HG02571 (cell line): ENCODE measurements at regions not wholly inside any gene's neighbourhood (a gene's known extent, or its start where the extent isn't known, plus 50 kb on each side); places are given as distances from the start of the nearest gene placed in this dataset.
"Not testable (repeated sequence)": the region's sequence is repeated elsewhere in the genome, so short reads cannot be mapped to it uniquely, and the experiment has no call there.

Experiments
- ATAC-seq: cut with Tn5 transposase; IDR thresholded peaks from one replicate; pipeline ENCODE4 v1.9.1; 2021; ENCODE audit warnings: mild to moderate bottlenecking, moderate library complexity; ENCODE audit not compliant: unreplicated experiment

DNA sequence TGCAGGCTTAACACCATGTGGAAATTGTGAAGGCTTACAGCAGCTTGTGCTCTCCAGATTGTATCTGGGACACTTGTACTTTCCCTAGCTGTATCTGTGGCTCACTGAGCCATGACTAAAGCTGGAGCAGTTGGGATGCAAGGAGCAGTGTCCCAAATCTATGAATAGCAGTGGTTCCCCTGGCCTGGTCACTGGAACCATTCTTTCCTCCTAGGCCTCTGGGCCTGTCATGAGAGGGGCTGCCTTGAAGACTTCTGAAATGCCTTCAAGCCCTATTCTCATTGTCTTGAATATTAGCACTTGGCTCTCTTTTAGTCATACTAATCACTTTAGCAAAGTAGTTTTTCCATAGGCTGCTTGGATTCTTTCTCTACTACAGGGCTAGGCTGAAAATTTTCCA, 186.8 kb upstream of the LRATD1 start:
- ATAC-seq, result no peak

DNA sequence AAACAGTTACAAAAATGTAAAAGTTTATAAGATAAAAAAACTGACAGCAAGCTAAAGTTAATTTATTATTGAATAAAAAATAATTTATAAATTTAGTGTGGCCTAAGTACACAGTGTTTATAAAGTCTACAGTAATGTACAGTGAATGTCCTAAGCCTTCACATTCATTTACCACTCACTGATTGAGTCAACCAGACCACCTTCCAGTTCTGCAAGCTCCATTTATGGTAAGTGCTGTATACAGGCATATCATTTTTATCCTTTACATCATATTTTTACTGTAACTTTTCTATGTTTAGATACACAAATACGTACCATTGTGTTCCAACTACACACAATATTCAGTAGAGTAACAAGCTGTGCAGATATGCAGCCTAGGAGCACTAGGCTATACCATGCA, 184.2 kb upstream of the LRATD1 start:
- ATAC-seq, result no peak

- no peak for ATAC-seq
Measured at GRCh38 chr2:14451312-14451711, 181.2 kb upstream of the LRATD1 start.

DNA sequence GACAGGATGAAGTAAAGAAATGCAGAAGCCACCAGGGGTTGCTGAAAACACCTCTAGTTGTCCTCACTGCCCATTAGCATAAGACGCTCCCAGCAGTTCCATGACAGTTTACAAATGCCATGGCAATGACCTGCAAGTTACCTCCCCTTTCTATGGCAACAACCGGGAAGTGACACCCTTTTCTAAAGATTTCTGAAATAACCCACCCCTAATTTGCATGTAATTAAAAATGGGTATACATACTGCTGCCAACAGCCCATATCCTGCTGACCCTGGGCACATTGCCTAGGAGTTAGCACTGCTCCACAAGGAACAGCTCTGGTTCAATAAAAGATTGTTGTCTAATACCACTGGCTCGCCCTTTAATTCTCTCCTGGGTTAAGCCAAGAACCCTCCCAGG, 178.3 kb upstream of the LRATD1 start:
- ATAC-seq, result no peak

DNA sequence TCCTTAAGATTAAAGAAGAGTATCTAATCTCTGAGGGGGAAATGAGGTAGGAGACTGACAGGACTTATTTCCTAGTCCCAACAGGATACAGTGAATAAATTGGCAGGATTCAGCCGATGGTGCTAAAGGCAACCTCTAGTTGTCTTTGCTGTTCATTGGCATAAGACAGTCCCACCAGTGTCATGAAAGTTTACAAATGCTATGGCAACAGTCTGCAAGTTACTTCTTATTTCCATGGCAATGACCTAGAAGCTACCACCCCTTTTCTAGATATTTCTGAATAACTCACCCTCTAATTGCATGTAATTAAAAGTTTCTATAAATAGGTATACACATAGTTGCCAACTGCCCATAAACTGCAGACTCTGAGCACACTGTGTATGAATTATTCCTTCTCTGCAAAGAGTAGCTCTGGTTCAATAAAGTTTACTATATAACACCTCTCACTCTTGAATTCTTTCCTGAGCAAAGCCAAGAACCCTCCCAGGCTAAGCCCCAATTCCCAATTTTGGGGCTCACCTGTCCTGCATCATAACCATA, 172.7 kb upstream of the LRATD1 start:
- no peak for ATAC-seq

- ATAC-seq, result no peak
Measured at GRCh38 chr2:14475994-14476393, 156.5 kb upstream of the LRATD1 start.

DNA sequence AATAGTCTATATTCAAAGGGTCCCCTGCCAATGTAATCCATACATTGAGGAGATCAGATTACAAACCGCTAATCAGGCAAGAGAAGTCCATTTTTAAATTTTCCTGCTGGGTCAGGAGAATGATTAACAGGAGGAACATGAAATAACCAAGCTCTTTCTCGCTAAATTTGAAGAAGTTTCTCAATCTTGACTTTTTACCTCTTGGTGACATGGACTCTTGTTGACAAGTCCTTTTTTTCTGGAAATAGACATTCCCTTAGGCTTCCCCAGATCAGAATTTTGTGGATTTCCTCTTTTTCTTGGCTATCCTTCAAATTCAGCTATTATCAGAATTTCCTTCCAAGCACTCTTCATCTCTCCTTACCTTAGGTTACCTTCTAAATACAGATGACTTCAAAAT, 153.0 kb upstream of the LRATD1 start:
- no peak for ATAC-seq

- no peak for ATAC-seq
Measured at GRCh38 chr2:14480120-14480519, 152.4 kb upstream of the LRATD1 start.

GRCh38 chr2:14480906-14481305, 151.6 kb upstream of the LRATD1 start:
- no peak for ATAC-seq

DNA sequence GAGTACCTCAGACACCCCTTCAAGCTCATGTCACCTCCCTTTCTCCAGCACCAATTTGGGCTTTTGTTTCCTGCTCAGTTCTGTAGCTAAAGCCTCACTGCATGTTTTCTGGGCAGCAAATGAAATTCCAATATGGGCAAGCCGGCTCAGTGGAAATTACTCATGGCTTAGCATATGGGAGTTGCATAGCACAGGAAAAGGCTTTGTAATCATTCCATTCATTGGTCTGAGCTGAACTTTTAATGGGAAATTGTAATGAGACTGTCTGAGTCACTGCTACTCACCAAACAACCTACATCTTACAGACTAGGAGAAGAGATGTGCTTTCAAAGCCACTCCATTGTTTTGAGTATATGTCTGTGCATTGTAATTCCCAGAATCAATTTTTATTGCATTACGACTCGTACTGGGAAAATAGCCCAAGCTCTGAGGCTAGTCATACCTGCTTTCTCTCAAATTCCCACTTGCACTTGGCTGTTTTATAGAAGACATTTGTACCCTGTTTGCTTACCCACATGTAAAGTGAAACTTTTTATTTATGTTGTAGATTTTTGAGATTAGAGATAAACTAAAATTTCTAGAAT, 139.5 kb upstream of the LRATD1 start:
- ATAC-seq, result no peak

GRCh38 chr2:14494759-14495158, 137.8 kb upstream of the LRATD1 start:
- no peak for ATAC-seq

DNA sequence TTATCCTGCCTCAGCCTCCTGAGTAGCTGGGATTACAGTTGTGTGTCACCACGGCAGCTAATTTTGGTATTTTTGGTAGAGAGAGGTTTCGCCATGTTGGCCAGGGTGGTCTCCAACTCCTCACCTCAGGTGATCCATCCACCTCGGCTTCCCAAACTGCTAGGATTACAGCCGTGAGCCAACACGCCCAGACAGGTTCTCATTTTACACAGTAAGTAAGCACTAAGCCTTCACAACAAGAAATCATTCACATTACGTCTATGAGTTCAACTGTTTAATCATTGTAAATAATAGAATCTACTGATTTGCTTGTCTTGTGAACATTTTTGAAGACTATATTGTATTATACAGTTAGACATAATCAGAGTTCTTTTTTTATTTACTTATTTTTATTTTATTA, 131.5 kb upstream of the LRATD1 start:
- ATAC-seq, result no peak

DNA sequence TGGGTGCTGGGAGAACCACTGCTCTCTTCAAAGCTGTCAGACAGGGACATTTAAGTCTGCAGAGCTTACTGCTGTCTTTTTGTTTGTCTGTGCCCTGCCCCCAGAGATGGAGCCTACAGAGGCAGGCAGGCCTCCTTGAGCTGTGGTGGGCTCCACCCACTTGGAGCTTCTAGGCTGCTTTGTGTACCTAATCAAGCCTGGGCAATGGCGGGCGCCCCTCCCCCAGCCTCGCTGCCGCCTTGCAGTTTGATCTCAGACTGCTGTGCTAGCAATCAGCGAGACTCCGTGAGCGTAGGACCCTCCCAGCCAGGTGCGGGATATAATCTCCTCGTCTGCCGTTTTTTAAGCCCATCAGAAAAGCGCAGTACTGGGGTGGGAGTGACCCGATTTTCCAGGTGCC, 125.6 kb upstream of the LRATD1 start:
- not testable (repeated sequence) for ATAC-seq

DNA sequence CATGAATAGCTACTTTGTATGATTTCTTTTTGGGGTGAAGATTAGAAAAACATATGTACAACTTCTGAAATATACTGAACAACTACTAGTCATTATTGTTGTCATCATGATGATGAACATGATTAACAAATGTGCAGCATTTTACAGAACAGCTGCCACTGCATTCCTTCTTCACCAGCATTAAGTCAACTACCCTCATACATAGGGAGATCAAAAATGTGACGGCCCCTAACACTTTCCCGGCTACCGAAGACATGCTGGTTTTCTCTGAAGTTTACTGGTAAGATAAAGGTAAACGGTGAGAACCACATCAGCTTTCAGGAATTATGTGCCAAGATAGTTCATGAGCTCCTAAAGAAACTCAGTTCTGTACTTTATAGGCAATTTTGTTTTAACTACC, 121.0 kb upstream of the LRATD1 start:
- no peak for ATAC-seq

GRCh38 chr2:14513903-14514302, 118.6 kb upstream of the LRATD1 start:
- ATAC-seq, result no peak

- ATAC-seq, result no peak
Measured at GRCh38 chr2:14516844-14517243, 115.7 kb upstream of the LRATD1 start.

GRCh38 chr2:14517731-14518130, 114.8 kb upstream of the LRATD1 start:
- ATAC-seq, result no peak

DNA sequence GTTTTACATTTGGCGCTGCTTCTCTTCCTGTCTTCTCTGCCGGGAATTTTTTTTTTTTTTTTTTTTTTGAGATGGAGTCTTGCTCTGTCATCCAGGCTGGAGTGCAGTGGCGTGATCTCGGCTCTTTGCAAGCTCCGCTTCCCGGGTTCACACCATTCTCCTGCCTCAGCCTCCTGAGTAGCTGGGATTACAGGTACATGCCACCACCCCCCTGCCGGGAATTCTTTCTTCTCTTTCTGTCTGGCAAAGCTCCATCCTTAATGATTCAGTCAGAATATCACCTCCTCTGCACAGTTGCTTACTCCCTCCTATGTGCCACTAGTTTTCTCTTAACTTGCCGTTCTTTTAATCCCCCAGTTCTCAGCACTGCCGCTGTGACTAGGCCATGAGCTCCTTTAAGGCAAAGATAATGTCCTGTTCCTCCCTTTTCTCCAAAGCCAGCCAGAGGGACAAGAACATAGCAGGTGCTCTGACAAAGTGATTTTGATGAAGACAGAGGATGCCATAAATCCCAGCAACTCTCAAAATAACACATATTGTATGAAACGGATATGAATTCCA, 112.1 kb upstream of the LRATD1 start:
- no peak for ATAC-seq

GRCh38 chr2:14524041-14524802, 108.3 kb upstream of the LRATD1 start:
- no peak for ATAC-seq

GRCh38 chr2:14524803-14525080, 107.8 kb upstream of the LRATD1 start:
- ATAC-seq, result no peak

DNA sequence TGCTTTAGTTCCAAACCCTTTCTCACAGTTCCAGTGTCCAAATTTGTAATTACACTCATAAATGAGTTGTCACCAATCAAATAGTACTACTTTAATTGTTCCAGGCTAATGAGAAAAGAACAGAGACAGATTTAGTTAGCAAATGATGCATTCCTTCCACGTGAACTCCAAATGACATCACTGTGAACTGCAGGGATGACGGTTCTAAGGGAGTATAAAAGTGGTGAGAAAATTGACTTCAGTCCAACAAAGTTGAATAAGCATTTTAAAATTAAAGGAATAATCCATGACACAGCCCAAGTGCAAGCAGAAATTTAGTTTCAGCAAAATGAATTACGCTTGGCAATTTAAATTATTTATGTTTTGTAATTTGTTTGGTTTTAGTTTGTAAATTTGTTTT, 102.0 kb upstream of the LRATD1 start:
- ATAC-seq, result no peak

DNA sequence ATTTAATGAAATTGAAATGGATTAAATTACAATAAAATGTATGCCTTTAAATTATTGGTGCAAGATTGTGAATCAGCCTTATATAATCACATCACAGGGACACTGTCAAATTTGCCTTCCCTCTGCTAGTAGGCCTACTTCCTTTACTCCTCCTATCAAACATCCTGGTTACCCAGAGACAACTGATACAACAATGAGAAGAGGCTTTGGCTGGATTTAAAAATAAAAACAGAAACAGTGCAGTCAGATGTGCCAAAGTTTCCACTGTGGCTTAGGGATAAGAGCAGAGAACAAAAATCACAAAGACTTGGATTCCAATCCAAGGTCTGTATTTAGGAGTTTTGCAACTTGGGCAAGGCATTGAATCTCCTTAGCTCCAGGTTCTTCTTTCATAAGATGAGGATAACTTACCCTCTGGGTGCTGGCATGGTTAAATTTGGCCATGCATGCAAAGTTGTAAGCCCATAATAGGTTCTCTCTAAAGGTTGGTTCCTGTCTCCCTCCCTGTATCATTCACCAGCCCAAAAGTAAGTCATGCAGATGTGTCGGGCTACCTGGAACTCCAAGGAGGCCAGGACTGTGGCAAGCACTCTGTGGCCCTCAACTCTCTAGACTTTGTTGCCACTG, 99.3 kb upstream of the LRATD1 start:
- ATAC-seq, result no peak
